ENCODE measurements at regions not wholly inside any gene's neighbourhood (a gene's known extent, or its start where the extent isn't known, plus 50 kb on each side); places are given as distances from the start of the nearest gene placed in this dataset.

DNA sequence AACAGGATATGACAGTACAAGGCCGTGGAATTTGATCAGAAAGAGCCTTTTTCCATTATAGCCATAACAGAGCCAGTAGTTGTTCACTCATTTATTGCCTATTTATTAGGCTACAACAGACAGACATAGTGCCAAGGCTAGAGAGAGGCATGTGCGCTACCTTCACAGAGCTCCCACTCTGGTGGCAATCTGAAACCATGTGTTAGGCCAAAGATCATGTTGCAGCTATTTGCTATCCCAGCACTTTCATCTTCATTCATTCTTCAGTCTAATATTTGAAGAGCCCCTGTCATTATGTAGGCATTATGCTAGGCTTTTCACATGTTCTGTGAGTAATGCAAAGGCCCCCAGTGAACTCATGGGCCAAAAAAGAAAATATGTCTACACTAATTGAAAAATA is 404.8 kb downstream of the IGSF11 start:
- TF ChIP-seq, protein P1, sequence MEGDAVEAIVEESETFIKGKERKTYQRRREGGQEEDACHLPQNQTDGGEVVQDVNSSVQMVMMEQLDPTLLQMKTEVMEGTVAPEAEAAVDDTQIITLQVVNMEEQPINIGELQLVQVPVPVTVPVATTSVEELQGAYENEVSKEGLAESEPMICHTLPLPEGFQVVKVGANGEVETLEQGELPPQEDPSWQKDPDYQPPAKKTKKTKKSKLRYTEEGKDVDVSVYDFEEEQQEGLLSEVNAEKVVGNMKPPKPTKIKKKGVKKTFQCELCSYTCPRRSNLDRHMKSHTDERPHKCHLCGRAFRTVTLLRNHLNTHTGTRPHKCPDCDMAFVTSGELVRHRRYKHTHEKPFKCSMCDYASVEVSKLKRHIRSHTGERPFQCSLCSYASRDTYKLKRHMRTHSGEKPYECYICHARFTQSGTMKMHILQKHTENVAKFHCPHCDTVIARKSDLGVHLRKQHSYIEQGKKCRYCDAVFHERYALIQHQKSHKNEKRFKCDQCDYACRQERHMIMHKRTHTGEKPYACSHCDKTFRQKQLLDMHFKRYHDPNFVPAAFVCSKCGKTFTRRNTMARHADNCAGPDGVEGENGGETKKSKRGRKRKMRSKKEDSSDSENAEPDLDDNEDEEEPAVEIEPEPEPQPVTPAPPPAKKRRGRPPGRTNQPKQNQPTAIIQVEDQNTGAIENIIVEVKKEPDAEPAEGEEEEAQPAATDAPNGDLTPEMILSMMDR (IDR thresholded peaks at IDR 0.05), result no peak
- H3K9me3 ChIP-seq, result no peaks in the 10 kb centered on the region
- intact Hi-C loops (cut with DNase I; ENCODE audit: low total_unique reads), result no loop called here

DNA sequence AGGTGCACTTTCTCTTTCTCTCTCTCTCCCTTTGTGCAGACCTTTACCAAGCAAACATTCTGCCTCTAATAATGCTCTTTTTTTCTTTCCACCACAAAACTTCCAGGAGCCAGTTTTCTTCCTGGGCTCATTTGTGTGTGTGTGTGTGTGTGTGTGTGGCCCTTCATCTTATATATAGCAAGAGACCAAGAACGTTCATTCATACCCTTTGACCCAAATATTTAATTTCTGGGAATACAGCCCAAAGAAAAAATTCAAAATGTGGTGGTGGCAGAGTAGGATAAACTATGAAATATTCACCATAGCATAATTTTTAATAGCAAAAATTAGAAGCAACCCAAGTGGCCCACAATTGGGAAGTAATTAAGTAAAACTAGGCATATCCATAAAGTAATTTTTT is 398.9 kb downstream of the IGSF11 start:
- H3K36me3 ChIP-seq, result no peaks in the 10 kb centered on the region
- no peak for DNase-seq
- intact Hi-C loops (cut with DNase I; ENCODE audit: low total_unique reads), result no loop called here
- no peaks in the 10 kb centered on the region for H3K9me3 ChIP-seq
- TF ChIP-seq, protein P1 (IDR thresholded peaks at IDR 0.05), result no peak
- no peaks in the 10 kb centered on the region for H3K27me3 ChIP-seq
- H3K4me1 ChIP-seq, result no peaks in the 10 kb centered on the region
- H3K27ac ChIP-seq, result no peak overlapping the region
- no peak overlapping the region for H3K4me3 ChIP-seq

More for the DNA sequence above, 404.8 kb downstream of the IGSF11 start:
- peaks cover 0 to 4% (median 0%) of the 10 kb centered on the region in 4 donors for H3K4me1 ChIP-seq
- H3K27ac ChIP-seq, result no peak overlapping the region
- H3K27me3 ChIP-seq, result no peaks in the 10 kb centered on the region
- no peaks in the 10 kb centered on the region for H3K36me3 ChIP-seq
- H3K4me3 ChIP-seq, result no peak overlapping the region
- DNase-seq, result no peak

DNA sequence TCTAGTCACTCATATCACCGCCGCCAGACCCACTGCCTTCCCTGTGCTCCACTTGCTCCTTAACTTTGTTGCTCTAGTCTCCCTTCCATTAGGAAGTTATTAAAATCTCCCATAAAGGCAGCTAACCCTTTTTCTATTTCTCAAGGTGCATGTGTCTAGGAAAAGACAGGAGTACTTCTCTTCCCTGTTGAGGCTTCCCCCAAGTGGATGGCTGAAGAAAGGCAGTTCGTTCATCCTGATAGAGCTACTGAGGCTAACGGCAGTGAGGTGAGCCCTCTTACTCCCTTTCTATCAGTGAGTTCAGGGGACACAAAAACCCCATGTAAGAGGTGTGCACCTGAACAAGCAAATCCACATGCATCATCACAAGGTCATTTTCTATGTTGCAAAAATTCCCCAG is 397.8 kb downstream of the IGSF11 start:
- Histone ChIP-seq H3K36me3 (no peaks in the 10 kb centered on the region), H3K27me3 (no peaks in the 10 kb centered on the region), H3K9me3 (no peaks in the 10 kb centered on the region), H3K27ac (no peak overlapping the region), H3K4me3 (no peak overlapping the region), H3K4me1 (no peaks in the 10 kb centered on the region)
- intact Hi-C loops (cut with DNase I; ENCODE audit: low total_unique reads), result no loop called here
- TF ChIP-seq, protein P1 (IDR thresholded peaks at IDR 0.05), result no peak
- no peak for DNase-seq

DNA sequence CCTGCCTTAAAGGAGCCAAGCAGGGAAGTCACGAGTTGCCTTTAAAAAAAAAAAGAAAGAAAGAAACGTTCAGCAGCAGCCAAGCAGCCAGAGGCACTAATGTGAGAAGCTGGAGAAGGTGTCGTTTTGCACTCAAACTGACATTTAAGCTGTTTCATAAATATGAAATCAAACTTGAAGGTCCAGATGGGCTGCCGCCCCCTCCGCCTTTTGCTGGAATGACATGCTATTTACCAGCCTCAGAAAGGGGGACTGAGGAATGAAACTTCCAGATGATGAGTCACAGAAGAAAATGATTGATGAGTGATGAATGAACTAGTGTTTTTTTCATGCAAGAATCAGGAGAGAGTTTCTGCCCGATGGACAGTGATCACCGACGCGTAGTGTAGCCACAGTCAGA is 396.8 kb downstream of the IGSF11 start:
- no peaks in the 10 kb centered on the region for H3K36me3 ChIP-seq

DNA sequence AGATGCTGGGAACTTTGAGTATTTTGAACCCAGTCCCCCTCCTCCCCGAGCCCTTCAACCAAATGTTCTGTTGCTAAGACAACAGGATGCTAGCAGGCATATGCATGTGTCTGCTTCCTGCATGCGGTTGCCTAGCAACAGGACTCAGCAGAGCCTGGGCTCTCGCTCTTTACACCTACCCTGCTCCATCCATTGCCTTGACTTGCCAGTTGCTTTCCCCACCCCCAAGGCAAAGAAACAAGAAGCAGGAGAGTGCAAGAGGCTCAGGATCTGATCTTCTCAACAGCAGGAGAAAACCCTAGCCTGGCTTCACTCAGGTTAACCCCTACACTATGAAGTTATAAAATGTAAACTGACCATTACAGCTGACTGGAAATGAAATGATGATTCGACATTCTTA is 393.0 kb downstream of the IGSF11 start:
- no peaks in the 10 kb centered on the region for H3K4me1 ChIP-seq
- no peaks in the 10 kb centered on the region for H3K27me3 ChIP-seq
- H3K27ac ChIP-seq, result no peak overlapping the region
- H3K4me3 ChIP-seq, result no peak overlapping the region
- TF ChIP-seq, protein P1 (IDR thresholded peaks at IDR 0.05), result no peak
- H3K9me3 ChIP-seq, result no peaks in the 10 kb centered on the region
- H3K36me3 ChIP-seq, result no peaks in the 10 kb centered on the region
- no peak for DNase-seq
- intact Hi-C loops (cut with DNase I; ENCODE audit: low total_unique reads), result no loop called here

More for the DNA sequence above, 396.8 kb downstream of the IGSF11 start:
- intact Hi-C loops (cut with DNase I; ENCODE audit: low total_unique reads), result no loop called here
- H3K4me1 ChIP-seq, result no peaks in the 10 kb centered on the region
- no peak overlapping the region for H3K27ac ChIP-seq
- H3K9me3 ChIP-seq, result no peaks in the 10 kb centered on the region
- DNase-seq, result no peak
- H3K4me3 ChIP-seq, result no peak overlapping the region
- no peaks in the 10 kb centered on the region for H3K27me3 ChIP-seq
- TF ChIP-seq, protein P1 (IDR thresholded peaks at IDR 0.05), result no peak

DNA sequence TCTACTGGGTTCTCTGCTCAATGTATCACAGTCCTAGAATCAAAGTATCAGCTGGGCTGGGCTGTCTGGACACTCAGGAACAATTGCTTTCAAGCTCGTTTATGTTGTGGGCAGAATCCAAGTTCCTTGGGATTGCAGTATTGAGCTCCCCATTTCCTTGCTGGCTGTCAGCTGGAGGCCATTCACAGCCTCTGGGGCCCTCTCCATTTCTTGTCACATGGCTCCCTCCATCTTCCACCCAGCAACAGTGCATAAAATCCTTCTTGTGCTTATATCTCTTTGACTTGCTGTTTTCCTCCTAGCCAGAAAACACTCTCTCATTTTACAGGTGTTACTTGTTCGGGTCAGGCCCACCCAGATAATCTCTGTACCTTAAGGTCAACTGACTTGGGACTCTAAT is 363.5 kb downstream of the IGSF11 start:
- H3K36me3 ChIP-seq, result no peaks in the 10 kb centered on the region
- no peak overlapping the region for H3K27ac ChIP-seq
- TF ChIP-seq, protein P1 (IDR thresholded peaks at IDR 0.05), result no peak
- intact Hi-C loops (cut with DNase I; ENCODE audit: low total_unique reads), result no loop called here
- no peaks in the 10 kb centered on the region for H3K4me1 ChIP-seq
- H3K4me3 ChIP-seq, result no peak overlapping the region
- H3K9me3 ChIP-seq, result no peaks in the 10 kb centered on the region
- no peak for DNase-seq
- no peaks in the 10 kb centered on the region for H3K27me3 ChIP-seq
